Esophagus squamous epithelium (tissue), 4 donors: ENCODE measurements at regions not wholly inside any gene's neighbourhood (a gene's known extent, or its start where the extent isn't known, plus 50 kb on each side); places are given as distances from the start of the nearest gene placed in this dataset.

Experiments
- CTCF ChIP-seq, 6 experiments: fragments of 450-650 bp in 4 of 6; fragments of 200-600 bp in 2 of 6; sonication (generic) in 2 of 6; IDR thresholded peaks; one replicate each; pipeline ENCODE4 v1.5.1; 2016 to 2019; ENCODE audit warnings: antibody characterized with exemption in 6 of 6, mild to moderate bottlenecking in 4 of 6, moderate library complexity in 4 of 6
- POLR2A ChIP-seq, 4 donors: fragments of 450-650 bp; IDR thresholded peaks; one replicate each; pipeline ENCODE4 v1.6.1; 2017; ENCODE audit warnings: antibody characterized with exemption in 4 of 4, mild to moderate bottlenecking in 4 of 4, moderate library complexity in 3 of 4

DNA sequence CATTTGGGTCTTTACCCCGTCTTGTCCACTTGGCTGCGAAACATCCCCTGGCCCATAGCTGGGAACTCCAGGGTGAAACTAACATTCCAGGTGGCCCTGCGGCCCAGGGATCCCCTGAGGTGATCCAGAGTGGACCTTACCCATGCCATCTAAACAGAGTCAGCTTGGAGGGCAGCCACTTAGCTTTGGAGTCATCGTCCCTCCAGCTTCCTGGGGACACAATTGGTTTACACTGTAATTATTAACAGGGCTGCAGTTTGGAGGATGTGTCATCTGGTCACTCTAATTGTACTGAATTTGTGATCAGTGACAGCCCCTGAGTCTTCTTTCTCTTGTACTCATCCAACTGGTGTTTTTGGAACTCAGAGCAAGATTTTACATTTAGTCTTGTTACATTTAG, 149.9 kb downstream of the ENGASE start:
- no peak for TF ChIP-seq CTCF (IDR thresholded peaks at IDR 0.05)
- no peak for TF ChIP-seq POLR2A (IDR thresholded peaks at IDR 0.05)
